IMR-90 (cell line): ENCODE measurements at regions not wholly inside any gene's neighbourhood (a gene's known extent, or its start where the extent isn't known, plus 50 kb on each side); places are given as distances from the start of the nearest gene placed in this dataset.

Source experiments
- ATAC-seq: fragments of 200-7000 bp; cut with Tn5 transposase; 2 replicates; pipeline ENCODE4 v1.9.1; 2020; ENCODE audit warnings: low read depth, mild to moderate bottlenecking, moderate library complexity
- BruUV-seq: library from RNA; stranded (reverse); fragments of 400-500 nt; replicated peaks from 2 replicates; lab custom pipeline; 2021; lab: Mats Ljungman, UMichigan
- CTCF ChIA-PET: fragments of 300-600 bp; formaldehyde crosslinking; extraction: SDS; loops from one replicate; lab custom pipeline; 2021; ENCODE audit warnings: antibody characterized with exemption; lab: Yijun Ruan, JAX
- POLR2A ChIA-PET: fragments of 300-600 bp; sonication (Branson Sonifier 250); formaldehyde crosslinking; loops from one replicate; lab custom pipeline; 2022; ENCODE audit warnings: antibody characterized with exemption; ENCODE audit not compliant: unreplicated experiment; lab: Charles Lee
- DNase-seq: peaks from one replicate; pipeline ENCODE4 v3.0.0; 2013
- H2AFZ ChIP-seq: replicated peaks from 2 replicates; pipeline ENCODE3; 2013; ENCODE audit warnings: low read length, mild to moderate bottlenecking; ENCODE audit not compliant: poor library complexity
- H2AK5ac ChIP-seq: 2 replicates; pipeline ENCODE4 v1.6.1; 2013; ENCODE audit warnings: low read depth, low read length, inconsistent platforms
- H2AK9ac ChIP-seq: replicated peaks from 2 replicates; pipeline ENCODE3; 2013; ENCODE audit warnings: mild to moderate bottlenecking, low read depth, low read length, moderate library complexity; ENCODE audit not compliant: poor library complexity
- H2BK120ac ChIP-seq: 2 replicates; pipeline ENCODE4 v1.6.1; 2013; ENCODE audit warnings: low read depth, low read length, inconsistent platforms
- H2BK15ac ChIP-seq: 3 replicates; pipeline ENCODE4 v1.6.1; 2013; ENCODE audit warnings: low read depth, low read length, inconsistent platforms
- H2BK20ac ChIP-seq: 2 replicates; pipeline ENCODE4 v1.6.1; 2013; ENCODE audit warnings: low read depth, mild to moderate bottlenecking, inconsistent platforms, low read length, moderate library complexity
- H2BK5ac ChIP-seq: 2 replicates; pipeline ENCODE4 v1.6.1; 2013; ENCODE audit warnings: mild to moderate bottlenecking, low read depth, low read length, inconsistent platforms; ENCODE audit not compliant: poor library complexity, severe bottlenecking
- H3K14ac ChIP-seq: replicated peaks from 2 replicates; pipeline ENCODE4 v1.6.1; 2013; ENCODE audit warnings: low read depth, low read length, inconsistent platforms
- H3K18ac ChIP-seq: 2 replicates; pipeline ENCODE4 v1.6.1; 2013; ENCODE audit warnings: low read depth, low read length, control low read depth
- H3K23ac ChIP-seq: 2 replicates; pipeline ENCODE4 v1.6.1; 2013; ENCODE audit warnings: low read depth, low read length, inconsistent platforms
- H3K27ac ChIP-seq: 2 replicates; pipeline ENCODE4 v1.5.1; 2013; ENCODE audit warnings: mild to moderate bottlenecking, control low read depth, low read length; ENCODE audit not compliant: insufficient read depth
- H3K27me3 ChIP-seq: 2 replicates; pipeline ENCODE4 v1.6.1; 2013; ENCODE audit warnings: low read length; ENCODE audit not compliant: control insufficient read depth, insufficient read depth
- H3K36me3 ChIP-seq: 2 replicates; pipeline ENCODE4 v1.6.1; 2013; ENCODE audit warnings: low read length, mixed read lengths; ENCODE audit not compliant: control insufficient read depth, insufficient read depth
- H3K4ac ChIP-seq: 2 replicates; pipeline ENCODE4 v1.6.1; 2013; ENCODE audit warnings: low read depth, low read length, inconsistent platforms
- H3K4me1 ChIP-seq: 2 replicates; pipeline ENCODE4 v1.6.1; 2013; ENCODE audit warnings: low read length, mixed read lengths; ENCODE audit not compliant: control insufficient read depth, insufficient read depth
- H3K4me2 ChIP-seq: 2 replicates; pipeline ENCODE4 v1.6.1; 2013; ENCODE audit warnings: low read depth, mild to moderate bottlenecking, control low read depth, low read length, moderate library complexity
- H3K4me3 ChIP-seq: 2 replicates; pipeline ENCODE4 v1.5.1; 2013; ENCODE audit warnings: low read depth, mild to moderate bottlenecking, control low read depth, low read length, moderate library complexity; ENCODE audit not compliant: insufficient read depth
- H3K56ac ChIP-seq: 2 replicates; pipeline ENCODE4 v1.6.1; 2013; ENCODE audit warnings: low read length, inconsistent platforms; ENCODE audit not compliant: insufficient read depth; ENCODE audit errors: extremely low read depth
- H3K79me1 ChIP-seq, 2 experiments: 2 replicates each; pipeline ENCODE4 v1.6.1; 2013; ENCODE audit warnings: low read length in 2 of 2, inconsistent platforms in 1 of 2, low read depth in 1 of 2
- H3K9ac ChIP-seq: 2 replicates; pipeline ENCODE4 v1.6.1; 2013; ENCODE audit warnings: low read depth, low read length, control low read depth
- H3K9me1 ChIP-seq: 2 replicates; pipeline ENCODE4 v1.6.1; 2013; ENCODE audit warnings: low read length, inconsistent platforms; ENCODE audit not compliant: insufficient read depth
- H3K9me3 ChIP-seq: 2 replicates; pipeline ENCODE4 v1.6.1; 2013; ENCODE audit warnings: low read length; ENCODE audit not compliant: control insufficient read depth, insufficient read depth
- H4K20me1 ChIP-seq: 2 replicates; pipeline ENCODE4 v1.6.1; 2013; ENCODE audit warnings: low read length, inconsistent platforms; ENCODE audit not compliant: insufficient read depth
- H4K5ac ChIP-seq: 2 replicates; pipeline ENCODE4 v1.6.1; 2013; ENCODE audit warnings: mild to moderate bottlenecking, low read depth, low read length, control low read depth
- H4K8ac ChIP-seq, 2 experiments: 2 replicates each; pipeline ENCODE4 v1.6.1; 2013; ENCODE audit warnings: low read depth in 2 of 2, low read length in 2 of 2, control low read depth in 1 of 2, inconsistent platforms in 1 of 2
- H4K91ac ChIP-seq: 2 replicates; pipeline ENCODE4 v1.6.1; 2013; ENCODE audit warnings: low read depth, low read length, inconsistent platforms; ENCODE audit not compliant: insufficient read depth
- BHLHE40 ChIP-seq: fragments of 150-350 bp; IDR thresholded peaks from 2 replicates; pipeline ENCODE4 v1.6.1; 2016; ENCODE audit warnings: mild to moderate bottlenecking, low read depth, low read length
- CEBPB ChIP-seq: IDR thresholded peaks from 2 replicates; pipeline ENCODE4 v1.6.1; 2012; ENCODE audit warnings: low read depth, low read length, improper control_type of control experiment
- CHD1 ChIP-seq: IDR thresholded peaks from 2 replicates; pipeline ENCODE4 v1.6.1; 2012; ENCODE audit warnings: low read depth, low read length, improper control_type of control experiment
- ELK1 ChIP-seq: fragments of 150-350 bp; IDR thresholded peaks from 2 replicates; pipeline ENCODE4 v1.6.1; 2016; ENCODE audit warnings: low read depth, mild to moderate bottlenecking, low read length, moderate library complexity, borderline replicate concordance
- FOS ChIP-seq: fragments of 150-350 bp; IDR thresholded peaks from 2 replicates; pipeline ENCODE4 v1.6.1; 2016; ENCODE audit warnings: low read depth, low read length
- MAFK ChIP-seq: IDR thresholded peaks from 2 replicates; pipeline ENCODE4 v1.6.1; 2012; ENCODE audit warnings: low read depth, low read length, improper control_type of control experiment
- MAZ ChIP-seq: IDR thresholded peaks from 2 replicates; pipeline ENCODE4 v1.6.1; 2012; ENCODE audit warnings: low read depth, mild to moderate bottlenecking, low read length, improper control_type of control experiment, moderate library complexity, borderline replicate concordance
- MXI1 ChIP-seq: IDR thresholded peaks from 2 replicates; pipeline ENCODE4 v1.6.1; 2012; ENCODE audit warnings: low read depth, mild to moderate bottlenecking, low read length, moderate library complexity, borderline replicate concordance
- NFE2L2 ChIP-seq: fragments of 150-350 bp; IDR thresholded peaks from 2 replicates; pipeline ENCODE4 v1.6.1; 2016; ENCODE audit warnings: low read depth, mild to moderate bottlenecking, low read length
- POLR2A ChIP-seq: IDR thresholded peaks from 2 replicates; pipeline ENCODE4 v1.6.1; 2012; ENCODE audit warnings: mild to moderate bottlenecking, low read depth, low read length
- RAD21 ChIP-seq: IDR thresholded peaks from 2 replicates; pipeline ENCODE4 v1.6.1; 2012; ENCODE audit warnings: low read length, improper control_type of control experiment
- RCOR1 ChIP-seq: IDR thresholded peaks from 2 replicates; pipeline ENCODE4 v1.6.1; 2012; ENCODE audit warnings: mild to moderate bottlenecking, low read length, improper control_type of control experiment; ENCODE audit not compliant: insufficient replicate concordance
- RFX5 ChIP-seq: IDR thresholded peaks from 2 replicates; pipeline ENCODE4 v1.8.0; 2012; ENCODE audit warnings: low read depth, mild to moderate bottlenecking, low read length, moderate library complexity
- SMC3 ChIP-seq: fragments of 150-350 bp; IDR thresholded peaks from 2 replicates; pipeline ENCODE4 v1.6.1; 2016; ENCODE audit warnings: low read depth, mild to moderate bottlenecking, antibody characterized with exemption, low read length, moderate library complexity
- USF2 ChIP-seq: fragments of 150-350 bp; IDR thresholded peaks from 2 replicates; pipeline ENCODE4 v1.6.1; 2017; ENCODE audit warnings: mild to moderate bottlenecking, antibody characterized with exemption, low read length, low read depth
- WGBS, 2 experiments: methylation state at CpG; one replicate each; pipeline versions ENCODE4 v1.1.5 to v1.1.7; 2013; ENCODE audit warnings: missing lambda C conversion rate in 2 of 2; ENCODE audit not compliant: insufficient read length in 1 of 2; ENCODE audit errors: extremely low coverage in 2 of 2; 5-methylcytosine and 5-hydroxymethylcytosine counted together
- dilution Hi-C: fragments of 300-500 bp; cut with HindIII; formaldehyde crosslinking; loops from one replicate; pipeline ENCODE4 v1.14.3; 2018; ENCODE audit warnings: low sequenced_read_pairs; ENCODE audit not compliant: unreplicated experiment
- in situ Hi-C: fragments of 300-500 bp; cut with MboI; formaldehyde crosslinking; loops from 3 replicates; pipeline ENCODE4 v1.14.3; 2019; ENCODE audit warnings: low sequenced_read_pairs, inconsistent platforms, mixed read lengths
- intact Hi-C: fragments of 100-400 bp; cut with micrococcal nuclease; formaldehyde crosslinking; loops from 2 replicates; pipeline ENCODE4 v1.10.0; 2022
- TF ChIP-seq, protein P1 (sequence below): conservative IDR thresholded peaks from 2 replicates; pipeline ENCODE4 v1.5.1; 2012; ENCODE audit warnings: mild to moderate bottlenecking, low read depth, low read length, improper control_type of control experiment

- H3K4ac ChIP-seq, result no peak overlapping the region
- POLR2A ChIA-PET, result no interaction called here
- no peaks in the 10 kb centered on the region for H4K20me1 ChIP-seq
- H2AK5ac ChIP-seq, result no peak overlapping the region
- H2BK20ac ChIP-seq, result no peak overlapping the region
- no peak overlapping the region for H3K4me3 ChIP-seq
- no peak overlapping the region for H3K27ac ChIP-seq
- H3K79me1 ChIP-seq, result no peaks in the 10 kb centered on the region
- ATAC-seq, result no peak
- H3K9me3 ChIP-seq, result peaks cover 2% of the 10 kb centered on the region
- intact Hi-C loops (no loop called here), dilution Hi-C loops (no loop called here), in situ Hi-C loops (no loop called here)
- CTCF ChIA-PET, result no interaction called here
- BruUV-seq, result no TSS peak
- DNase-seq, result no peak
- no CpG with 5 or more reads among the region's 3 CpGs for WGBS, 2 experiments
- no peak overlapping the region for H2BK5ac ChIP-seq
- no peak overlapping the region for H2BK15ac ChIP-seq
- TF ChIP-seq USF2 (no peak), NFE2L2 (no peak), RCOR1 (no peak), BHLHE40 (no peak), SMC3 (no peak), MXI1 (no peak), FOS (no peak), RFX5 (no peak), CEBPB (no peak), ELK1 (no peak), MAZ (no peak), CHD1 (no peak), POLR2A (no peak), RAD21 (no peak), MAFK (no peak)
- TF ChIP-seq, protein P1, sequence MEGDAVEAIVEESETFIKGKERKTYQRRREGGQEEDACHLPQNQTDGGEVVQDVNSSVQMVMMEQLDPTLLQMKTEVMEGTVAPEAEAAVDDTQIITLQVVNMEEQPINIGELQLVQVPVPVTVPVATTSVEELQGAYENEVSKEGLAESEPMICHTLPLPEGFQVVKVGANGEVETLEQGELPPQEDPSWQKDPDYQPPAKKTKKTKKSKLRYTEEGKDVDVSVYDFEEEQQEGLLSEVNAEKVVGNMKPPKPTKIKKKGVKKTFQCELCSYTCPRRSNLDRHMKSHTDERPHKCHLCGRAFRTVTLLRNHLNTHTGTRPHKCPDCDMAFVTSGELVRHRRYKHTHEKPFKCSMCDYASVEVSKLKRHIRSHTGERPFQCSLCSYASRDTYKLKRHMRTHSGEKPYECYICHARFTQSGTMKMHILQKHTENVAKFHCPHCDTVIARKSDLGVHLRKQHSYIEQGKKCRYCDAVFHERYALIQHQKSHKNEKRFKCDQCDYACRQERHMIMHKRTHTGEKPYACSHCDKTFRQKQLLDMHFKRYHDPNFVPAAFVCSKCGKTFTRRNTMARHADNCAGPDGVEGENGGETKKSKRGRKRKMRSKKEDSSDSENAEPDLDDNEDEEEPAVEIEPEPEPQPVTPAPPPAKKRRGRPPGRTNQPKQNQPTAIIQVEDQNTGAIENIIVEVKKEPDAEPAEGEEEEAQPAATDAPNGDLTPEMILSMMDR, result no peak
- H3K56ac ChIP-seq, result no peak overlapping the region
- no peak overlapping the region for H3K18ac ChIP-seq
- no peaks in the 10 kb centered on the region for H3K9me1 ChIP-seq
- H3K23ac ChIP-seq, result no peak overlapping the region
- H3K27me3 ChIP-seq, result no peaks in the 10 kb centered on the region
- no peak overlapping the region for H3K14ac ChIP-seq
- H4K8ac ChIP-seq, result no peak overlapping the region
- H3K4me1 ChIP-seq, result no peaks in the 10 kb centered on the region
- H4K91ac ChIP-seq, result no peak overlapping the region
- no peaks in the 10 kb centered on the region for H3K36me3 ChIP-seq
- no peak overlapping the region for H2AK9ac ChIP-seq
- no peak overlapping the region for H2BK120ac ChIP-seq
- H2AFZ ChIP-seq, result no peak overlapping the region
- no peak overlapping the region for H3K9ac ChIP-seq
- H4K5ac ChIP-seq, result no peak overlapping the region
- H3K4me2 ChIP-seq, result no peak overlapping the region
Observed at GRCh38 chr14:46451800-46452199, 199.8 kb downstream of the RPL10L start.
